Endometrium (tissue), 2 donors: ENCODE measurements at regions not wholly inside any gene's neighbourhood (a gene's known extent, or its start where the extent isn't known, plus 50 kb on each side); places are given as distances from the start of the nearest gene placed in this dataset.

Experiments used
- FAIRE-seq: peaks from 2 replicates; lab custom pipeline; 2012; peaks lifted over from hg19 to GRCh38; lab: Jason Lieb, UNC
- donor health status: control.
- donor health status: control.

DNA sequence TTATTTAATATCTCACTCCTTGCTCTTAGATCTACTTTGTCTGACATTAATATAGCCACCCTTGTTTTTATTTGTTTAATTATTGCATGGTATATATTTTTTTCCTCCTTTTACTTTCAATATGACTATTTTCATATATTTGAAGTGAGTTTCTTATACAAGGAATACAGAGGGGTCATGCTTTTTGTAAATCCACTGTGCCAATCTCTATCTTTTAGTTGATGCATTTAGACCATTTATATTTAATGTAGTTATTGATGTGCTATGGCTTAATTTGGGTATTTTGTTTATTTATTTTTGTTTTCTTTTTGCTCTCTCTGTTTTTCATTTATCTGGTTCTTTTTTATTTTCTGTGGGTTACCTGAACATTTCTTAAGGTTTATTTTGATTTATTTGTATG, 750.6 kb downstream of the TMEM182 start:
- no peak for FAIRE-seq

- FAIRE-seq: peak; percentile 70
These were observed 758.7 kb downstream of the TMEM182 start for GRCh38 chr2:103520547-103520946.

DNA sequence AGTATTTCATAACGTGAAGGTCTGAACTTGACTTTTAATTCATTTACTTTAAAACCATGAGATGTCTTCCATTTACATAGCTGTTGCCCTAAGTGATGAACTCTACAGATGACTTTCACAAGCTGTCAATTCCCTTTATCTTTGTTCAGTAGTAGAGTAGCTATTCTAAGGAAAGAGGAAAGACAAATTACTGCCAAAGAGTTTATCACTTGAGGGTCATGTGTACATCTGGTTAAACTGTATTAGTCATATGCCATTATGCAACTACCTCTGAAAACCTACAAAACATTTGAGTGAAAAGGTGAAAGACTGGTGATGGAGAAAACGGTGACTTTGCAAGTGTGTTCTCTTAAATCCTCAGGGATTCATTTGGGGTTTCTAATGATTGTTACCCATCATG, 763.9 kb downstream of the TMEM182 start:
- FAIRE-seq: no peak

DNA sequence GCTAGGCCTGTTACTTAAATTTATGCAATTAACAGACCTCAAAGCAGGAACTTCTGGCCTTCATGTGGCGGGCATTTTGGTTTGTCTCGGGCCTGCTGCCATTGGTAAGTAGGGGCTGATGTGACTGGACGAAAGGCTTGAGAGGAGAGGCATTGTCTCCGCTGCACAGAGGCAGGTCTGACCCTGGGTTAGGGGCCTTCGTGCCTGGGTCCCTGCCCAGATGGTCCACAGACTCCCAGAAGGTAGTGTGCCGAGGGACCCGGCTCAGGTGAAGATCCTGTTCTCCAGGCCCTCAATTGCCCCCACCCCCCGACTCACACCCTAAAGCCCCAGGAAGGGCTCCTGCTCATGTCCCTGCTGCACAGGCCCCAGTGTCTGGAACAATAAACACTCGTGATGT, 764.9 kb downstream of the TMEM182 start:
- FAIRE-seq: no peak

DNA sequence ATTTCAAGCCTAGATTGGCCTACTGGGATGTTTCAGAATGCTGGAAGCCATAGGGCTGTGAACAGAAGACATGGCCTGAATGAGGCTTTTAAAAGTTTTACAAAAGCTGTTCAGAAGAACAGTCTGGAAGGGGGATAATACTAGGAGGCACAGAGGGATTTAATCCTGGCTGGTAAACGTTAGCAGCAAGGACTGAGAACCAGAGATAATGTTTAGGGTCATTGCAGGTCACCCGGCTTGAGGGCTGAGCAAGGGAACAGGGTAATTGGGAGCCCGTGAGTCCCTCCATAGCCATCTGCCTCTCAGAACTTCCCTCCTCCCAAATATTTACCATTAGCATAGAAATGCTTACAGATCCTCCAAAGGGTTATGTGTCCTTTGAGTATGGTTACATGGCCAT, 765.4 kb downstream of the TMEM182 start:
- FAIRE-seq: no peak

DNA sequence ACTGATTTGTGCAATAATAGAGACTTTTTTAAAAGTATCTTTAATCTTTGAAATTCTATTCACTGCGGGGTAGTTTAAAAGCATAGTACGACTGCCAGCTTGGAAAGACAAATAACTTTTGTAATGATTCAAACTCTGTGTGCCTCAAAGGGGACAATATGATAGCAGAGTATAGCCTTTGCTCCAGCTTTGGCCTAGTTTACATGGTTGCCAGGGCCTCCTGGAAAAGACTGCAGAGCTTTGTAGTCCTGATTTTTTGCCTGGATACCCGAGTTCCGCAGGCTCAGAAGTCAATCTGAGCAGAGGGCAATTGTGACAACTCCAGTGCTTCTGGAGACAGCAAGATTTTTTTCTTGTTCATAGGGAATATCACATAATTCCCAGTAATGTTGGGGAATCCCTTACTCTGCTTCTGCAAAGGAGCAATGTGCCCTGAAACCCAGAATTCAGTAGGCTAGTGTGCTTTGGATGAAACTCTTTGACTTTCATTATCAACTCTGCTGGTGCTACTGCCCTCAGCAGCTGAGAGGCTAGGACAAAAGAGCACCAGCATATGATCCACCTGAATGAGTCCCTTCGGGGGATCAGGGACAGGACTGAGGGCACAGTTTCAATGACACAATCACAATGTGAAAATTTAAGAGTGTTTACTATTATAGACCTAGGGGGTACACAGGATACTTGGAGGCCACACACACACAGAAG, 768.1 kb downstream of the TMEM182 start:
- FAIRE-seq: no peak

- FAIRE-seq: no peak
These were observed 790.9 kb downstream of the TMEM182 start for GRCh38 chr2:103552775-103553174.

- FAIRE-seq: no peak
These were observed 833.0 kb downstream of the TMEM182 start for GRCh38 chr2:103594823-103595222.

- no peak for FAIRE-seq
These were observed 843.4 kb downstream of the TMEM182 start for GRCh38 chr2:103605071-103605780.

DNA sequence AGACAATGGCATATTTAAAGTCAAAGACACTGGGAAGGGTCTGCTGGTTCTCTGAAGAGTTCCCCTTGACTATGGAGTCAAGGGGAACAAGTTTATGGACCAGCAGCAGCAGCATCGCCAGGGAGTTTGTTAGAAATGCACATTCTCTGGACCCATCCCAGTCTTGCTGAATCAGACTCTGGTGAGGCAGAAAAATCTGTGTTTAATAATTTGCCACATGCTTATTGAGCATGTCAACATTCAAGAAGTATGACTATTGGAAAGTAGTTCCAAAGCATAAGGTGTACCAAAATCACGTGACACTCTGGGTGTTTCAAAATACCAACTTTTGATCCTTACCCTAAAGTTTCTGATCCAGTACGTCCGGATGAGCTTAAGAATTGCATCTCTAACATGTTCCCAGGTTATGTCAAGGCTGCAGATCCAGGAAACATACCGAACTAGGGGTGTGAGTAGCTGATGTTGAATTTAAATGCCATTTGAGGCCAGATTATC, 853.8 kb downstream of the TMEM182 start:
- no peak for FAIRE-seq

- FAIRE-seq: no peak
These were observed 855.1 kb downstream of the TMEM182 start for GRCh38 chr2:103616891-103617290.

DNA sequence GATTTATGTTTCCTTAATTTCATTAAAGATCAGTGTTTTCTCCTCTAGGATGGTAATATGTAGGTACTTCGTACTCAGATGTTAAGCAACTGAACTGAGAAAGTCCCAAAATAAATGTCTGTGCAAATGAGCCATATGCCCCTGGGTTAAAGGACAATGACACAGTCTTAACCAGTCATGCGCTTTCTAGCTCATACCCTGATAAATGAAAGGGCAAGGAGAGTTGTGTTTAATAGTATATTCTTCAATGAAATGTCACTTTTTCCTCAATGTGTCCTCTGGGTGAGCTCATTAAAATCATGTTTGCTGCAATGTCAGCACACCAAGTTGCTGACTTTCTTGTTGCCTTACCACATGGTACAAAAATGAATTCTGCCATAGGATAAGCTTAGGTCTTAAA, 856.3 kb downstream of the TMEM182 start:
- FAIRE-seq: no peak

DNA sequence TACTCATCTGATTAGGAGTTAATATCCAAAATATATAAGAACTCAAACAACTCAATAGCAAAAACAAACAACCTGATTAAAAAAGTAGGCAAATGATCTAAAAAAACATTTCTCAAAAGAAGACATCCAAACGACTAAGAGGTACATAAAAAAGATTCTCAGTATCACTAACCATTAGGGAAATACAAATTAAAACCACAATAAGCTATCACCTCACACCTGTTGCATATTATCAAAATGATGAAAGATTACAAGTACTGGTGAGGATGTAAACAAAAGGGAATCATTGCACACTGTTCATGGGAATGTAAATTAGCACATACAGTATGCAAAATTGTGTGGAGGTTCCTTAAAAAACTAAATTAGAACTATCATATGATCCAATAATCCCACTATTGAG, 865.5 kb downstream of the TMEM182 start:
- no peak for FAIRE-seq

DNA sequence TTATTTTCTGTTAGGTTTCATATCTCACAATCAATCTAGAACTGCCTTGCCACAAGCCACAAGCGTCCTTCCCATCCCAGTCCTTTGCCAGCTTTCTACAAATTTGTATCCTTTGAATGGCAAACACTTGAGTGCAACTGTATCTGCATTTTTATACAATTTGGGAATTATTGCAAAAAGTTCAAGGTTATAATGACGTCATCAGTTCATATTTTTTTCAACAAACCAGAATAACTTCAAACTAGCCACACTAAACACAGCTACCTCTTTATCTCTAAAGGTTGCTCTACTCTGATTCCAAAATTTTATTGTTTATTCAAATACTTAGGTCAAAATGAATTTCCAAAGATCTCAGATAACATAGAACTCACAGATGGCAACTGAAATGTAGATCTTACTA, 877.1 kb downstream of the TMEM182 start:
- no peak for FAIRE-seq

DNA sequence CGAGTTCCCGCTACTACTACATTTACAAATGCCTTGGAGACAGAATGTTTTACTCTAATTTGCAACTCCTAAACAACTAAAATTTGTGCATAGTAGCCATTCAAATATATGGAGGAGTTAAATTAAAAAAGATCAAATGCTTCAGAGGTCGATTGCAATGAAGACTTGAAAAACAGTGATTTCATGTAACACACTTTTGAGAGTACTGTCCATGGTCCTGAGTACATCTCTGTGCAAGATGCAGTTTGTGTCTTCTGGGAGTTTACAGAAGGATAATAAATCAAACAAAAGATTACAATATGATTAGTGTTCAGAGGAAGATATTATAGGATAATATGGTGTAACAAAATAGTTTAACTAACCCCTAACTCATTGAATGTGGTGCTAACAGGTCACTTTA, 894.7 kb downstream of the TMEM182 start:
- no peak for FAIRE-seq

GRCh38 chr2:103660519-103660918, 898.7 kb downstream of the TMEM182 start:
- FAIRE-seq: no peak

GRCh38 chr2:103660947-103661346, 899.1 kb downstream of the TMEM182 start:
- no peak for FAIRE-seq

- no peak for FAIRE-seq
These were observed 902.9 kb downstream of the TMEM182 start for GRCh38 chr2:103664690-103665089.

GRCh38 chr2:103667335-103667884, 905.6 kb downstream of the TMEM182 start:
- no peak for FAIRE-seq

- FAIRE-seq: no peak
These were observed 907.7 kb downstream of the TMEM182 start for GRCh38 chr2:103669531-103669930.
